Coronary artery (tissue), 2 donors: ENCODE measurements at regions not wholly inside any gene's neighbourhood (a gene's known extent, or its start where the extent isn't known, plus 50 kb on each side); places are given as distances from the start of the nearest gene placed in this dataset.
"Not testable (repeated sequence)": the region's sequence is repeated elsewhere in the genome, so short reads cannot be mapped to it uniquely, and the experiment has no call there.

Source experiments
- DNase-seq: peaks from one replicate; pipeline ENCODE4 v3.0.0-alpha.2; 2017; ENCODE audit warnings: low spot score
- H3K27ac ChIP-seq, 2 donors: fragments of 200-600 bp; sonication (generic); one replicate each; pipeline ENCODE4 v1.5.1; 2016 to 2019
- H3K4me3 ChIP-seq: fragments of 200-600 bp; sonication (generic); 2 replicates; pipeline ENCODE4 v1.5.1; 2016; ENCODE audit warnings: mild to moderate bottlenecking, moderate library complexity
- TF ChIP-seq, protein P1 (sequence below): fragments of 200-600 bp; sonication (generic); IDR thresholded peaks from one replicate; pipeline ENCODE4 v1.5.1; 2019; ENCODE audit warnings: antibody characterized with exemption

DNA sequence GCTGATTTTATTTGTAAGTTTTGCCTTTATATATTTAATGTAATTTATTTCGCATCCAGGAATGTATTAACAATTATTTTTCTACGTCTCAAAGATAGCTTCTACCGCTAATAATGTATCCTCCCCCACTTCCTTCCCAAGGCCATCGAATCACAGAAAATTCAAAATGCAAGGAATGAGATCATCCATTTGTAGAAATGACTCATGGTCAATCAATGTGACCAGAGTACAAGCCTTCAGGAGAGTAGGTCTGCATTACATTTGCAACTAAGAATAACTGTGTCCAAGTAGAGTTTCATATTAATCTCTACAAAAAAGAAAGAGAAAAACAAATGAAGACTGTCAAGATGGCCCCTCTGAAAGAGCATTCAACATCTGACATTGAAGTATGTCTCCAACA is 205.9 kb upstream of the PHF14 start:
- no peak overlapping the region for H3K27ac ChIP-seq
- TF ChIP-seq, protein P1, sequence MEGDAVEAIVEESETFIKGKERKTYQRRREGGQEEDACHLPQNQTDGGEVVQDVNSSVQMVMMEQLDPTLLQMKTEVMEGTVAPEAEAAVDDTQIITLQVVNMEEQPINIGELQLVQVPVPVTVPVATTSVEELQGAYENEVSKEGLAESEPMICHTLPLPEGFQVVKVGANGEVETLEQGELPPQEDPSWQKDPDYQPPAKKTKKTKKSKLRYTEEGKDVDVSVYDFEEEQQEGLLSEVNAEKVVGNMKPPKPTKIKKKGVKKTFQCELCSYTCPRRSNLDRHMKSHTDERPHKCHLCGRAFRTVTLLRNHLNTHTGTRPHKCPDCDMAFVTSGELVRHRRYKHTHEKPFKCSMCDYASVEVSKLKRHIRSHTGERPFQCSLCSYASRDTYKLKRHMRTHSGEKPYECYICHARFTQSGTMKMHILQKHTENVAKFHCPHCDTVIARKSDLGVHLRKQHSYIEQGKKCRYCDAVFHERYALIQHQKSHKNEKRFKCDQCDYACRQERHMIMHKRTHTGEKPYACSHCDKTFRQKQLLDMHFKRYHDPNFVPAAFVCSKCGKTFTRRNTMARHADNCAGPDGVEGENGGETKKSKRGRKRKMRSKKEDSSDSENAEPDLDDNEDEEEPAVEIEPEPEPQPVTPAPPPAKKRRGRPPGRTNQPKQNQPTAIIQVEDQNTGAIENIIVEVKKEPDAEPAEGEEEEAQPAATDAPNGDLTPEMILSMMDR: no peak
- no peak overlapping the region for H3K4me3 ChIP-seq
- DNase-seq: no peak

DNA sequence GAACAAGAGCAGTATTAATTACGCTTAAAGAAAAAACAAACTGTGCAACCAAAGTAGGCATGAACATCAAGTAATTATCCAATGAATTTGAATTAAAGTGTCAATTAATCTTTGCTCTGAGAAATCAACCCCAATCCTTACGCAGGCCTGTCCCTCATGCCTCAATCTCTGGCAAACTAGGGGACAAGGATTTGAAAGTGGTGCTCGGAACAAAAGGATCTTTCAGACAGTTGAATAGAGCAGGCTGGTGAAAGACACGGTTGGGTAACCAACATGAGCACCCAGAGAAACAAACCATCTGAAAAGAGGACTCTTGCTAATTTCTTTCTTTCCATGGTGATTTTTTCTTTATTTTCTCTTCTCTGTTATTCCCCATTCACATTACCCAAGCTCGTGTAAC is 203.5 kb upstream of the PHF14 start:
- TF ChIP-seq, protein P1: no peak
- H3K4me3 ChIP-seq: no peak overlapping the region
- no peak for DNase-seq
- H3K27ac ChIP-seq: no peak overlapping the region

DNA sequence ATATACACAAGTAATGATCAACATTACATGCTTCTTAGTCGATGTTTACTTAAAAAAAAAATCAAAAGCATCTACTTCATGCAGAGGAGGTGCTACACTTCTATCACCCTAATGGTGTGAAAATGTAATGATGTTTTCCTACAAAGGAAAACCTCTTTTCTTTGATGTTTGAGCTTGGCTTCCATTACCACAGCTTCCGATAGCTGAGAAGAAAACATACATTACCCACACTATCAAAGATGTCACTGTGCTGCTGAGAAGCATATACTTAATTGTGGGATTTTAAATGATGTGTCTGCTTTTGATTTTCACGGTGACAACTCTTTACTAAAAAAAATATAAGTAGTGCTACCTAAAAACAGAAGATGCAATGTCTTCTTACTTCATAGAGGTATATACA is 200.2 kb upstream of the PHF14 start:
- H3K27ac ChIP-seq: no peak overlapping the region
- TF ChIP-seq, protein P1: no peak
- no peak overlapping the region for H3K4me3 ChIP-seq
- DNase-seq: no peak

DNA sequence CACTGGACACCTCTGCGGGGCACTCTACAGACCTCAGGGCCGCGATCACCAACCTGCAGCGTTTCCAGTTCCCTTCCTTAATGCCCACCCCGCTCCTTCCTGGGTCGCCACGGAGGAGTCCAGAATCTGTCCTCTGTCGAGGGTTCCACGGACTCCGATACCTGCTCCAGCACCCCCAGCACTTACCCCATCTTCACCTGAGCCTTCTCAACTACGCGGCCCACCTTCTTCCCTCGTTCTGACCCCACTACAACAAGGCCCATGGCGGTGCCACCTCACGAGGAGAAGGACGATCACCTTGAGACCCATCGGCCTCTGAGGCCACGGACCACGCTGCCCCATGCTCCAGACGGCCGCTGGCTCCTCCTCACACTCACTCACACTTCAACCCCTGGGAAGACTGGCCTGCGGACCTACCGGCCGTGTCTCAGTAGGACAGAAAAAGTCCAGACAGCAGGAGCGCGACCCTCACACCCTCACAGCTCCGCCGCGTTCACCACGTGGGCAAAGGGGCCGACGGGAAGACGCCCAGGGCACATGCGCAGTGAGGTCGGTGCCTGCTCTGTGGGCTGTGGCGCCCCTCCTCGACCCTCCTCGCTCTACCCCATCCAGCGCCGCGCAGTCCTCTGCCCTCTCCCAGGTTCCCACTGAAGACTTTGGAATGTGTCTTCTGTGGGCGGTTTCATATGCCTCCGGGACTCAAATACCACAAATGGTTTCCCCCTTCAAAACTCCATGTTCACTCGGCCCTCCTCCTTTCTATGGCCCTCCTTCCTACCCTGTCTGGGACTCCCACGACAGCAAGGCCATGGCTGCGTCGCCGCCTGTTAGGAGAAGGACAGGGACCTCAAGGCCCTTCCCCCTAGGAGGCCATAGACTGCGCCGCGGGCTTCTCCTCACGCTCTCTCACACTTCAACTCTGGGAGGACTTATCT is 193.9 kb upstream of the PHF14 start:
- TF ChIP-seq, protein P1: no peak
- no peak for DNase-seq
- no peak overlapping the region for H3K27ac ChIP-seq
- no peak overlapping the region for H3K4me3 ChIP-seq

DNA sequence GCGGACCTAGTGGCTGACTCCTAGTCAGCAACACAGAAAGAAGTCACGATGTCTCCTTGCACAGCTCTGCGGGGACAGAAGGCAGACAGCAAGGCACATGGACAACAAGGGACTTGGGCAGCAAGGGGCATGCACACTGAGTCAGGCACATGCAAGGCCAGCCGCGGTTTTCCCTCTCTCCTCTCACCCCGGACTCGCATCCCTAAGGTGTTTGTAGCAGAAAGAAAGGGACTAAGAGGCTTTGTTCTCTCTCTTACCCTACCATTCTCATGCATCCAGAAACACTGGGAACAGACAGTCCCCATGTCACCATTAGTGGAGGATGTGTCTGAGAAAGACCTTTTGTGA is 193.3 kb upstream of the PHF14 start:
- H3K4me3 ChIP-seq: no peak overlapping the region
- H3K27ac ChIP-seq: no peak overlapping the region
- no peak for DNase-seq
- TF ChIP-seq, protein P1: no peak

DNA sequence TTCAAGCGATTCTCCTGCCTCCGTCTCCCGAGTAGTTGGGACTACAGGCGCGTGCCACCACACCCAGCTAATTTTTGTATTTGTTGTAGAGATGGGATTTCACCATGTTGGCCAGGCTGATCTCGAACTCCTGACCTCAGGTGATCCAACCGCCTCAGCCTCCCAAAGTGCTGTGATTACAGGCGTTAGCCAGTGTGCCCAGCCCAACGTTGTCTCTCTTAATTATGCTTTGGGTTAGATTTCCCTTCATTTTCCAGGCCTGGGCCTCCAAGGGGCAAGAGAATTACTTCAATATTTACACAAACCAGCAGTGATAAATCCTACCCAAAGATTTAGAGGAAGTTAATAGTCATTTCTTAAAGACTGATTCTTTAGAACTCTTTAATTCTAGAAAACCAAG is 186.7 kb upstream of the PHF14 start:
- not testable (repeated sequence) for H3K27ac ChIP-seq, DNase-seq

DNA sequence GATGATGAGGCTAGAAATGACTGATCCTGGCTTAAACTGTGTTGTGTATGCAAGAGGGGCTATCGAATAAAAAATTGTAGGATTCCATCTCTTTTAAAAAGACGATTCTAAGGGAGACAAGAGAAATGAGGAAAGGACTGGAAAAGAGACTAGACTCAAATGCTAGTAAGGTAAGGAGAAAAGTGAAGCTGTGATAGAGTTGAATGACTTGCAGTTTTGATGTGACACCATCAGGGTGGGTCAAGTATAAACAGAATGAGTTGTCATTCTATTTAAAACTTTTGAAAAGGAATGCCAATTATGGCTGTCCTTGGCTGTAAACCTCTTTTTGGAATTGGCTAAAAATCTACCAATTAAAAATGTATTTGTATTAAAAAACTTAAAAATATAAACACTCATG is 184.5 kb upstream of the PHF14 start:
- Histone ChIP-seq H3K4me3 (no peak overlapping the region), H3K27ac (no peak overlapping the region)
- no peak for DNase-seq
- TF ChIP-seq, protein P1: no peak

More for the DNA sequence above, 186.7 kb upstream of the PHF14 start:
- not testable (repeated sequence) for H3K4me3 ChIP-seq
